ENCODE measurements at regions not wholly inside any gene's neighbourhood (a gene's known extent, or its start where the extent isn't known, plus 50 kb on each side); places are given as distances from the start of the nearest gene placed in this dataset.

DNA sequence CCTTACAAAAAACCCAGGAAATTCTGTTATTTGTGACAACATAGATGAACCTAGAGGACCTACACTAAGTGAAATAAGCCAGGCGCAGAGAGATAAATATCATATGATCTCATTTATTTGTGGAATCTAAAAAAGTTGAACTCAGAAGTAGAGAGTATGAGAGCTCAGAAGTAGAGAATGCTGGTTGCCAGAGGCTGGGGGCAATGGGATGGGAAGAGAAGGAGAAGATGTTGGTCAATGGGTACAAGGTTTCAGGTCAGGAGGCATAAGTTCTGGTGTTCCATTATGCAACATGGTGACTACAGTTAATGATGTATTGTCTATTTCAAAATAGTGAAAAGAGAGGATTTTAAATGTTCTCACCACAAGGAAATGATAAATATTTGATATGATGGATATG, 259.1 kb upstream of the POU3F1 start:
- no peaks in the 10 kb centered on the region for H3K9me3 ChIP-seq
- TF ChIP-seq, protein P1, sequence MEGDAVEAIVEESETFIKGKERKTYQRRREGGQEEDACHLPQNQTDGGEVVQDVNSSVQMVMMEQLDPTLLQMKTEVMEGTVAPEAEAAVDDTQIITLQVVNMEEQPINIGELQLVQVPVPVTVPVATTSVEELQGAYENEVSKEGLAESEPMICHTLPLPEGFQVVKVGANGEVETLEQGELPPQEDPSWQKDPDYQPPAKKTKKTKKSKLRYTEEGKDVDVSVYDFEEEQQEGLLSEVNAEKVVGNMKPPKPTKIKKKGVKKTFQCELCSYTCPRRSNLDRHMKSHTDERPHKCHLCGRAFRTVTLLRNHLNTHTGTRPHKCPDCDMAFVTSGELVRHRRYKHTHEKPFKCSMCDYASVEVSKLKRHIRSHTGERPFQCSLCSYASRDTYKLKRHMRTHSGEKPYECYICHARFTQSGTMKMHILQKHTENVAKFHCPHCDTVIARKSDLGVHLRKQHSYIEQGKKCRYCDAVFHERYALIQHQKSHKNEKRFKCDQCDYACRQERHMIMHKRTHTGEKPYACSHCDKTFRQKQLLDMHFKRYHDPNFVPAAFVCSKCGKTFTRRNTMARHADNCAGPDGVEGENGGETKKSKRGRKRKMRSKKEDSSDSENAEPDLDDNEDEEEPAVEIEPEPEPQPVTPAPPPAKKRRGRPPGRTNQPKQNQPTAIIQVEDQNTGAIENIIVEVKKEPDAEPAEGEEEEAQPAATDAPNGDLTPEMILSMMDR (IDR thresholded peaks at IDR 0.05): no peak
- intact Hi-C loops (cut with DNase I, micrococcal nuclease): no loop called here
- no peaks in the 10 kb centered on the region for H3K36me3 ChIP-seq (ENCODE audit: low read depth)
- DNase-seq: no peak
- no peak for ATAC-seq
- no peaks in the 10 kb centered on the region for H3K4me1 ChIP-seq (ENCODE audit: low read depth)
- no peak overlapping the region for H3K4me3 ChIP-seq

DNA sequence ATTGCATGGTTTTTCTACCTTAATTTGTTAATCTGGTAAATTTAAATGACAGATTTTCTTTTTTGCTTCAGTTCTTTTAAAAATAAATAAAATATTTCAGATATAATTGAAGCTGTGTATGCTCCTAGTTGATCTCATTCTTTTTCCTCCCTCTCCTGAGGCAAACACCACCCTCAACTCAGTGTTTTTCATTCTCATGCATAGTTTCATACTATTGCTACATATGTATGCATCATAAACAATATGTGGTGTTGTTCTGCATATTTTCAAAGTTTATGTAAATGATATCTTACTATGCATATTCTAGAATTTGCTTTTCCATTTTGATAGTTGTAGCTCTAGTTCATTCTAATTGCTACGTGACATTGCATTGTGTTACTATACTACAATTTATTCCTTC, 257.2 kb upstream of the POU3F1 start:
- H3K9me3 ChIP-seq: no peaks in the 10 kb centered on the region
- TF ChIP-seq, protein P1 (IDR thresholded peaks at IDR 0.05): no peak
- H3K4me3 ChIP-seq: no peak overlapping the region
- DNase-seq (no peak), ATAC-seq (no peak)
- intact Hi-C loops (cut with DNase I, micrococcal nuclease): no loop called here
- H3K4me1 ChIP-seq (ENCODE audit: low read depth): no peaks in the 10 kb centered on the region
- H3K36me3 ChIP-seq (ENCODE audit: low read depth): no peaks in the 10 kb centered on the region

DNA sequence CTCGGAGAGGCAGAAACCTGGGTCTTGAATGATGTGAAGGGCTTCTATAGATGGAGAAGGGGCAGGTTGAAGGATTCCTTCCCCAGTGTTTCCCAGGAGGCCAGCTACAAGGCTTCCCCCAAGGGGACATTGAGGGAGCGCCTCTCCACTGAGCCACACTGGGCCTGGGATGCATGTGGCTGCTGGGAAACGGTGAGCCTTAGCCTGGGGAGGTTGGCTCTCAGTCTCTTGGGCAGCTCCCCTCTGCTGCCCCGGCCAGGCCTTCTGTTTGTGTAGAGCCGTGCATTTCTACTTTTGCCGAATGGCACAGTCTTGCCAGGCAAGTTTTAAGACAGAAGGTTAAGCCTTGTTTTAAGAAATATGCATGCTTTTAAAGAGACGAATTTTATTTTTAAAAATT, 254.4 kb upstream of the POU3F1 start:
- no peak overlapping the region for H3K4me3 ChIP-seq
- ATAC-seq (no peak), DNase-seq (no peak)
- H3K4me1 ChIP-seq (ENCODE audit: low read depth): no peaks in the 10 kb centered on the region
- no peaks in the 10 kb centered on the region for H3K36me3 ChIP-seq (ENCODE audit: low read depth)
- intact Hi-C loops (cut with DNase I, micrococcal nuclease): no loop called here
- TF ChIP-seq, protein P1 (IDR thresholded peaks at IDR 0.05): no peak
- H3K9me3 ChIP-seq: no peaks in the 10 kb centered on the region

DNA sequence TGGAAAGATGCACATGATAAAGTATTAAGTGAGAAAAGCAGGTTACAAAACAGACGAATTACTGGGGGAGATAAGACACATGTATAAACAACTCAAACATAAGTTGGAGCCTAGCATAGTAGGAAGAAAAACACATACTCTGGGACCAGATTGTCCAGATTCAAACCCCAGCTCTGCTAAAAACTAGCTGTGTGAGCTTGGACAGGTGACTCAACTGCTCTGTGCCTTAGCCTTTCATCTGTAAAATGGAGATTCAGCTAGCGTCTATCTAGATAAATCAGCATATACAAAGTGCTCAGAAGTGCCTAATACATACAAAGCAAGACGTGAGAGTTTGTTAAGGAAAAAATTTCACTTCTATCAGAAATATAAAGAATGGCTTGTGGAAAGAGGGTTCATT, 254.0 kb upstream of the POU3F1 start:
- Histone ChIP-seq H3K4me1 (ENCODE audit: low read depth) (no peaks in the 10 kb centered on the region), H3K36me3 (ENCODE audit: low read depth) (no peaks in the 10 kb centered on the region), H3K9me3 (no peaks in the 10 kb centered on the region), H3K4me3 (no peak overlapping the region)
- ATAC-seq (no peak), DNase-seq (no peak)
- TF ChIP-seq, protein P1 (IDR thresholded peaks at IDR 0.05): no peak
- intact Hi-C loops (cut with DNase I, micrococcal nuclease): no loop called here

DNA sequence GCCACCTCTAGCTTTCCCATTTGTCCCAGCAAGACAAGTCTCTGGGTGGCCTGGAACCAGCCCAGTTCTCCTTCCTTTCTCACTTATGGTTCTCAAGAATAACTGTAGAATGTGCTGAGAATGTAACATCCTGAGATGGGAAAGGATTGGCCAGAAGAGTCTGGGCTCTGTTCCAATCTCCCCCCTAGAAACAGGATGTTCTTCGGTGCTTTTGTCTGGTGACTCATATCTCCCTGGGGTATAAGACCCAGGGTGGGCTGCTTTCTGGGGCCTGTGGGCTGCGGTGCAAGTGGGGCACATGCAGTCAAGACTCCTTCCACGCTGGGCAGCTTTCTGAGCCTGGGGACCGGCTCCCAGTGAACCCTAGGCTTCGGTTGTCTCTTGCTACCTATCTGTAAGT, 251.2 kb upstream of the POU3F1 start:
- intact Hi-C loops (cut with DNase I, micrococcal nuclease): no loop called here
- TF ChIP-seq, protein P1 (IDR thresholded peaks at IDR 0.05): no peak

DNA sequence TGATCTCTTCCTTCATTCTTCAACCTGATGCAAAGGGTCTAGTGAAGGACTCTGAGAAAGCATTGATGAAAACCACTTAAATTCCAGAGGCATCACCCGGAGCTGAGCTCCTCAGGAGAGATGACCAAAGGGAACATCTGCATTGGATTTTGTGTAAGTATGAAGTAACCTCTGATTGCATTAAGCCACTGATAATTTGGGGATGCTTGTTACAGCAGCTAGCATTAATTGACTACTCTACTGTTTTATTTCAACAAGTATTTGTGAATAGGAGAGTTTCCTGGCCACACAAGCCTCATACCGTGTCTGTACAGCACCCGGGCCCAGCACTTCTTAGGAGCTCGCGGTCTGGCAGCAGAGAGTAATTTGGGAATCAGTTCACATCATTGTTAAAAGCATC, 250.7 kb upstream of the POU3F1 start:
- TF ChIP-seq, protein P1 (IDR thresholded peaks at IDR 0.05): no peak
- Histone ChIP-seq H3K9me3 (no peaks in the 10 kb centered on the region), H3K4me3 (no peak overlapping the region), H3K4me1 (ENCODE audit: low read depth) (no peaks in the 10 kb centered on the region), H3K36me3 (ENCODE audit: low read depth) (no peaks in the 10 kb centered on the region)
- DNase-seq (no peak), ATAC-seq (no peak)
- intact Hi-C loops (cut with DNase I, micrococcal nuclease): no loop called here

More for the DNA sequence above, 251.2 kb upstream of the POU3F1 start:
- Histone ChIP-seq H3K4me3 (no peak overlapping the region), H3K36me3 (ENCODE audit: low read depth) (no peaks in the 10 kb centered on the region), H3K9me3 (no peaks in the 10 kb centered on the region), H3K4me1 (ENCODE audit: low read depth) (no peaks in the 10 kb centered on the region)
- ATAC-seq (no peak), DNase-seq (no peak)

Measured in mucosa of descending colon (tissue), 3 donors.